HG02840 (cell line): ENCODE measurements at regions not wholly inside any gene's neighbourhood (a gene's known extent, or its start where the extent isn't known, plus 50 kb on each side); places are given as distances from the start of the nearest gene placed in this dataset.
A peak's percentile ranks its signal among the peaks of the same experiment; 100 is the strongest.
"Not testable (repeated sequence)": the region's sequence is repeated elsewhere in the genome, so short reads cannot be mapped to it uniquely, and the experiment has no call there.

Experiments used
- ATAC-seq: cut with Tn5 transposase; IDR thresholded peaks from one replicate; pipeline ENCODE4 v1.9.1; 2021; ENCODE audit warnings: mild to moderate bottlenecking, moderate library complexity, moderate number of reproducible peaks; ENCODE audit not compliant: unreplicated experiment, low FRiP score

GRCh38 chr2:125324273-125324672 is 1299.2 kb downstream of the CNTNAP5 start:
- no peak for ATAC-seq

DNA sequence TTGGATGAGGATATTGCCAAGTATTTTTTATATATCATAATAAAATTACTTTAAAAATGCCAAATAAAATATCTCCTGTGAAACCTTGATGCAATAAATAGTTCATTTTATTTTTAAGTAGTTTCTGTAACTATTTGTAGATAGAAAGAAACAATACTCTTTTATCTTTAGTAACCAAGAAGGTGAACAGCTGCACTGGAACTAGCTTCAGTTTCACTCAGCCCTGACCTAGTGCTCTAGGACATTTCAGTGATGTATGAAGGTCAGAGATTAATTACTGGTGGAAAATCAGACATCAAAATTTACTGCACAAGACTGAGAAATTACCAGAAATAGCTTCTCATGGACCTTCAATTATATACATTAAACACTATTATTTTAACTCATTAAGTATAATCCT is 1305.0 kb downstream of the CNTNAP5 start:
- no peak for ATAC-seq

- ATAC-seq, result no peak
Observed at GRCh38 chr2:125341353-125341752, 1314.6 kb upstream of the GYPC start.

GRCh38 chr2:125353542-125353941 is 1302.4 kb upstream of the GYPC start:
- not testable (repeated sequence) for ATAC-seq

DNA sequence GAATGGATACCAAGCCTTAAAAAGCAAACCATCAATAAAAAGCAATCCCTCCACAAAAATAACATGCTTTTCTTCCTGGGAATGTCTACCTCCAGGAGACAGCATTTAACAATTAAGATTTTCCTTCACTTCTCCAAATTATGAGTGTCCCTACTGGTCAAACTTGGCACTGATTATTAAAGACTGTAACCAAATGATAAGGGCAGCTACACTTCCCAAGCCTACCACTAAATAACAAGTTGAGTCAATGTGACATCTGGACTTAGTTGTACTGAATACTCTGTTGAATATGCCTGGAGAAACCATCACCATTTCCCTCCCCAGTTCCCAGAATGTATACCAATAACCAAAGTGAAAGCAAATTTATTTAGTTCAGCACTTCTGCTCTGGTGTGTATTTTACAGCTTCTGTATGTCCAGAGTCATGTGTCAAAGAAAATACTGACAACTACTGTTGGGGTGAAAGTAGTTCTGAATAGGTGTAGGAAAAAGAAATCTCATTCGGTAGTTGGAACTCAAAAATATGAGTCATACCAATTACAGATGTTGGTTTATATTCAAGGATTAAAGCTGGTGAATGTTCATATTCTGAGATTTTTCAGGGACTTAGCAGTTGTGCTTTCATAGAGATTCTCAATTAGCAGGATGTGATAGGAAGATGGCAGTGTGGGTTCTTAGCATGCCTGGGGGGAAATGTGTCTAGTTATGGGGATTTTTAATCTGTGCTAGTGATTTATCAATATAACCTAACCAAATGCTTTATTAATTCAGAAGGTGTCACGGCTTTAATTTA is 1291.6 kb upstream of the GYPC start:
- ATAC-seq, result no peak

- ATAC-seq, result no peak
Observed at GRCh38 chr2:125364984-125365265, 1291.0 kb upstream of the GYPC start.

DNA sequence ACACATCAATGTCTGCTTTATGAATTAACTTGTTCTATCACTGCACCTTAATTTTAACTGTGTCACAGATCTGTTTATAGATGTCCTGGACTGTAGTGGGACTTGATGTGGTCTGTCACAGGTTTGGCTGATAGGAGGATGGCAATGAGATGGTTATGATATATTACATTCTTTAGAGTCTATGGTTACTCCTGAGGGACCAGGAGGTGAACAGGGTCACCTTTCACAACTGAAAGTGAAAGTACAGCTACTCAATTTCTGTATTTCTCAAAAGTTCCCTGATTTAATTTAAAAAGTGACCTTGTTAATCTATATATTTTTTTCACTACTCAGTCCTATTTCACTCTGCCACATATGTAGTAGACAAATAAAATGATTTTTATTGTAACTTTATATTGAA is 1284.1 kb upstream of the GYPC start:
- ATAC-seq, result no peak

- ATAC-seq, result no peak
Observed at GRCh38 chr2:125373293-125373692, 1282.7 kb upstream of the GYPC start.

- no peak for ATAC-seq
Observed at GRCh38 chr2:125386074-125386473, 1269.9 kb upstream of the GYPC start.

GRCh38 chr2:125397535-125398251 is 1258.3 kb upstream of the GYPC start:
- ATAC-seq, result peak; percentile 89

GRCh38 chr2:125398738-125399524 is 1257.0 kb upstream of the GYPC start:
- ATAC-seq, result peak; percentile 45

- ATAC-seq, result no peak
Observed at GRCh38 chr2:125405816-125406215, 1250.1 kb upstream of the GYPC start.

GRCh38 chr2:125408874-125409538 is 1247.0 kb upstream of the GYPC start:
- no peak for ATAC-seq

GRCh38 chr2:125418483-125418882 is 1237.5 kb upstream of the GYPC start:
- no peak for ATAC-seq

GRCh38 chr2:125422198-125422770 is 1233.7 kb upstream of the GYPC start:
- ATAC-seq, result not testable (repeated sequence)

DNA sequence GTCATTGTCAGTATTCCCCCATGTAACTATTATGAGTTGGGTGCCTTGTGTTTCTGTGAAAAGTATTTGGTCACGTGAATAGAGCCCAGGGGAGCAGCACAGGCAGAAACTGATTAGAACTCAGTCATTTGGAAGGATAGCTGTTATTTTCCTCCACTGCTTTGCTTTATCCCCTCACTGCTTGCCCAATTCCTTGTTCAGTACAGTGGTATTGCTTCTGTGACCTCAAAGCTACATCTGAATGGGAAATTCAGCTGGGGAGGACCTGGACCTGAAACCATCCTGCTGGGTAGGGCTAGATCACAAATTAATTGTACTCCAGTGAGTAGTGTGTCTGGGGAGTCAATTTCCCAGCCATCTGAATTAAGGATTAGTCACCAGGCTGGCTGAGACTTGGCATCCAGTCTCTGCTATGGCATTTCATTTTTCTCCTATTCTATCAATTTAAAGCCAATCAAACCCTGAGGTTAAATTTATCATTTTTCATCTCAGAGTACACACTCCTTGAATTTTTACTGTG is 1231.6 kb upstream of the GYPC start:
- ATAC-seq, result no peak

GRCh38 chr2:125427721-125428315 is 1228.1 kb upstream of the GYPC start:
- ATAC-seq, result no peak

DNA sequence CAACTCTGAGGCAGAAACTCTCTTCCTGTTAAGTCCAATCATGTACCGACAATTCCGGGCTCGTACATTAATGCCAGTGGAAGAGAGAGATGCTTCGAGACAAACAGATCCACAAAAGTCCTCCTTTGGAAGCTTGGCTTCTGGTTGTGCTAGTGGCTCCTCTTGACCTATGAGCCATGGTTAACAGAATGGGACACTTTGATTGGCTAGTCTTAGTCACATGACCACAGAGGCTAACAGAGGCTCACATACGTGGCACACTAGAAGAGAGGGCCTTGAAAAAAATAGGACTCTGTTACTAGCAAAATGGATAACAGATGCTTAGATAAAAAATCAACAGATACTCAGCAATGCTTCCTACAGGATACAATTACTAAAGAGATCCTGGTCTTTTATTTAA is 1211.9 kb upstream of the GYPC start:
- ATAC-seq, result no peak

DNA sequence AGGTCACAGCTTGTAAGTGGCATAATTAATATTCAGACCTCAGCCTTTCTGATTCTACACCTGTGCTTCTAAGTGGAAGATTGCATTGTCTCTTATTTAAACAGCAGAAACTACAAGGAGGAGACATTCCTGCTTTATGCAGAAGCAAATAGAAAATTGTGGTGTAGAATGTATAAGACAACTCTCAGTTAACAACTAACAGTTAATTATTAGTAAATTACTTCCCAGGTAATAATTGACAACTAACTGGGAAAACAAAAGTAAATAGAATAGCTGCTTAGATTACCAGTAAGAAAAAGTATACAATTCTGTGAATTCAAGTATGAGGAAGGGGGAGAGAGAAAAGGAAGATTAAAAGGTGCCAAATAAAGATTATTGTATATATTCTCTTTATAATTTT is 1210.5 kb upstream of the GYPC start:
- no peak for ATAC-seq

DNA sequence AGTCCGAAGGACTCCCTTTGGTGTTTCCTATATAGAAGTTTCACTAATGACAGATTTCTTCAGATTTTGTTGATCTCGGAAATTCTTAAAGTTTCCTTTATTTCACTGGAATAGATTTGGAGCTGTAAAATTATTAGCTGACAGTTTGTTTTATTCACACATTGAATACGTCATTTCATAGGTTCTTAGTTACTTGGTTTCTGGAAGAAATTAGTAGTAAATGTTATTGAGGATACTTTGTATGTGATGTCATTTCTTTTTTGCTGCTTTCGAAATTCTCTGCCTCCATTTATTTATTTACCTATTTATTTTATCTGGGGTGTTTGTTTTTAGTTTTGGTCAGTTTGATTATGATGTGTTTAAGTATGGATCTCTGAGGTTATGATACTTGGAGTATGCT is 1205.9 kb upstream of the GYPC start:
- no peak for ATAC-seq
